ENCODE measurements at regions not wholly inside any gene's neighbourhood (a gene's known extent, or its start where the extent isn't known, plus 50 kb on each side); places are given as distances from the start of the nearest gene placed in this dataset.

DNA sequence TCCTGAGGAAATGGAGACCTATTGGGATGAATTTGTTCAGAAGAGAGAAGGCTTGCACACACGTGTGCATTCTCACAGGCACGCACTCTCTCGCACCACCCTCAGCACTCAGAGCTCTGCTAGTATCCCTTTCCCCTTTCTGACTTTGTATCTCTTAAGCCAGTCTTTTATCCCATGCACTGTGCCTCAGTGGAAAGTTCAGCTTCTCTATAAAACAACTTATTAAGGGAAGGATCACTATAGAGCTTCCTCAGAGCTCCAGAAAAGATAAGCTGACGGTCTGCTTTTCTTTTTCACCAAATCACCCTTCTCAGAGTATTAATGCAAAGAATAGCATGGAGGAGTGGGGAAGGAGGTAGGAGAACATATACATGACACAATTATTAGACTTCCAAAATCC lies 207.8 kb downstream of the ENC1 start:
- Histone ChIP-seq H3K27me3 (no peaks in the 10 kb centered on the region), H3K36me3 (no peaks in the 10 kb centered on the region), H3K27ac (no peak overlapping the region), H3K4me1 (ENCODE audit: insufficient read depth) (peaks cover 2% of the 10 kb centered on the region), H3K4me3 (no peak overlapping the region), H3K9me3 (no peaks in the 10 kb centered on the region)
- no peak for DNase-seq
- intact Hi-C loops (cut with DNase I) = no loop called here
- WGBS, 3 donors = 86 to 92% (median 91%) methylated on average over 4 of the region's 4 CpGs
- no peak for TF ChIP-seq POLR2A (IDR thresholded peaks at IDR 0.05)
- TF ChIP-seq EP300 (IDR thresholded peaks at IDR 0.05) = no peak
- TF ChIP-seq, protein P1, sequence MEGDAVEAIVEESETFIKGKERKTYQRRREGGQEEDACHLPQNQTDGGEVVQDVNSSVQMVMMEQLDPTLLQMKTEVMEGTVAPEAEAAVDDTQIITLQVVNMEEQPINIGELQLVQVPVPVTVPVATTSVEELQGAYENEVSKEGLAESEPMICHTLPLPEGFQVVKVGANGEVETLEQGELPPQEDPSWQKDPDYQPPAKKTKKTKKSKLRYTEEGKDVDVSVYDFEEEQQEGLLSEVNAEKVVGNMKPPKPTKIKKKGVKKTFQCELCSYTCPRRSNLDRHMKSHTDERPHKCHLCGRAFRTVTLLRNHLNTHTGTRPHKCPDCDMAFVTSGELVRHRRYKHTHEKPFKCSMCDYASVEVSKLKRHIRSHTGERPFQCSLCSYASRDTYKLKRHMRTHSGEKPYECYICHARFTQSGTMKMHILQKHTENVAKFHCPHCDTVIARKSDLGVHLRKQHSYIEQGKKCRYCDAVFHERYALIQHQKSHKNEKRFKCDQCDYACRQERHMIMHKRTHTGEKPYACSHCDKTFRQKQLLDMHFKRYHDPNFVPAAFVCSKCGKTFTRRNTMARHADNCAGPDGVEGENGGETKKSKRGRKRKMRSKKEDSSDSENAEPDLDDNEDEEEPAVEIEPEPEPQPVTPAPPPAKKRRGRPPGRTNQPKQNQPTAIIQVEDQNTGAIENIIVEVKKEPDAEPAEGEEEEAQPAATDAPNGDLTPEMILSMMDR (IDR thresholded peaks at IDR 0.05) = no peak

DNA sequence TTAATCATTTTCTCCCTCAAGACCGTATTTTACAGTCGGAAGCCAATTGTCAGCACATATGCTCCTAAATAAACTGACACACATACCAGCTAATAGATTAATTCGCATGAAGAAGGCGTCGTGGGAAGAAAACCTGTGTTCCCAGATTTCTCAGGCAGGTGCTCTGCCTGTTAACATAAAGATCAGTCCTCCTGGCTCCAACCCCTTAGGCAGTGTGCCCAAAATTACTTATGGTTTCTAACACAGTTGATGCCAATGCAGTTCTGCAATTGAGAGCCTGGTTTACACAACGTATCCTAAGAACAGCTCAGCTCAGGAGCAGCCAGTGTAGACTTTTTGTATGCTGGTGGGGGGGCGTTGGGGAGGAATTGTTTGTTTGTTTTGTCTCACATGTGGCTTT lies 208.3 kb downstream of the ENC1 start:
- DNase-seq = no peak
- Histone ChIP-seq H3K9me3 (no peaks in the 10 kb centered on the region), H3K36me3 (no peaks in the 10 kb centered on the region), H3K27ac (no peak overlapping the region), H3K27me3 (no peaks in the 10 kb centered on the region), H3K4me1 (ENCODE audit: insufficient read depth) (peaks cover 2% of the 10 kb centered on the region), H3K4me3 (no peak overlapping the region)
- TF ChIP-seq POLR2A (IDR thresholded peaks at IDR 0.05) = no peak
- 55 to 68% (median 67%) methylated on average over 7 of the region's 7 CpGs for WGBS, 3 donors
- intact Hi-C loops (cut with DNase I) = no loop called here

DNA sequence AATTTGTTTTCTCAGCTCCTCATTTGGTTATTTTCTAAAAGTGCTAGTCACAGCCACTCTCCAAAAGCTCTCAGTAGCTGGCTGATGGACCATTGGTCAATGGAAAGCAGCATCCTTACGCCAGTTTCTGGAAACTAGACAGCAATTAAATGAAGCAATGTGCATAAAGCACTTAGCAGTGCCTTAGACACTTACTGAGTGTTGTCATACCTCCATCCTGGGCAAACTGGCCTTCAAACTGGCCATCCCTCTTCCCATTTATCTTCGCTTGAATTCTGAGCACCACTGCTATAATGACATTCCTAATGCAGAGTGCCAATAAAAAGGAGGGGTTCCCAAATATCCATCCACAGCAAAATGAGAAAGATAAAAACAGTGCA lies 209.2 kb downstream of the ENC1 start:
- no peaks in the 10 kb centered on the region for H3K36me3 ChIP-seq
- no peaks in the 10 kb centered on the region for H3K9me3 ChIP-seq
- TF ChIP-seq, protein P1 (IDR thresholded peaks at IDR 0.05) = no peak
- TF ChIP-seq EP300 (IDR thresholded peaks at IDR 0.05) (no peak), POLR2A (IDR thresholded peaks at IDR 0.05) (no peak)
- peaks cover 2% of the 10 kb centered on the region for H3K4me1 ChIP-seq (ENCODE audit: insufficient read depth)
- no peak for DNase-seq
- 74 to 89% (median 89%) methylated on average over 2 of the region's 2 CpGs for WGBS, 3 donors
- no peak overlapping the region for H3K27ac ChIP-seq
- H3K27me3 ChIP-seq = no peaks in the 10 kb centered on the region
- intact Hi-C loops (cut with DNase I) = no loop called here
- H3K4me3 ChIP-seq = no peak overlapping the region

DNA sequence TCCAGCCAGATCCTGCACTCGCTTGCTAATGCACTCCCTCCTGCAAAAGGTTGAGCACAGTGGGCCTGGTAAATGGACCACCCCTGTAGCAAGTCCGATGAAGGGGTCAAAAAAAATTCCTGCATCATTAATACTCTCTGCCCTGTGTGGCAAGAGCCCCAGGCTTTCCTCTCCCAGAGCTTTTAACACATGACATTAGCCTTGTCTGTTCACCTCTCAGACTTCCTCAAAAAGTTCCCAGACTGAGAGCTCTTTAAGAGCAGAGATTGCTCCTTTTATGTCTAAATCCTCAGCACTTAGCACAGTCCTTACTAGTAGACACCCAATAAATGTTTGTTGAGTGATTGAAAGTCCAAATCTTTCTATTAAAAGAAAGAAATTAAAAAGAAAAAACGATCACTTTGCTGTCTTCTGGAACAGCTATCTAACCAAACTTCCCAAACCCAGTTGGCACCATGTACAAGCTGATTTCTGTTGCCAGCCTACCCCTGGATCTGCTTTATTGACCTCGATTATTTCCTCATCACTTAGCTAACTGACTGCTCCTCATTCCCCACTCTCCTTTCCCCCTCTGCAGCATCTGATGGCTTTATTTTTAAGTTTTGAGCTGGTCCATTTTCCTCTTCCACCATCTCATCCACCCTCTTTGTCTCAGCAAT lies 209.8 kb downstream of the ENC1 start:
- intact Hi-C loops (cut with DNase I) = no loop called here
- no peak overlapping the region for H3K4me3 ChIP-seq
- H3K9me3 ChIP-seq = no peaks in the 10 kb centered on the region
- H3K27me3 ChIP-seq = no peaks in the 10 kb centered on the region
- DNase-seq = no peak
- TF ChIP-seq, protein P1 (IDR thresholded peaks at IDR 0.05) = no peak
- no peak for TF ChIP-seq POLR2A (IDR thresholded peaks at IDR 0.05)
- no peak for TF ChIP-seq EP300 (IDR thresholded peaks at IDR 0.05)
- H3K27ac ChIP-seq = no peak overlapping the region
- H3K36me3 ChIP-seq = no peaks in the 10 kb centered on the region
- peaks cover 2% of the 10 kb centered on the region for H3K4me1 ChIP-seq (ENCODE audit: insufficient read depth)
- WGBS, 3 donors = 87 to 89% (median 87%) methylated on average over 4 of the region's 4 CpGs

DNA sequence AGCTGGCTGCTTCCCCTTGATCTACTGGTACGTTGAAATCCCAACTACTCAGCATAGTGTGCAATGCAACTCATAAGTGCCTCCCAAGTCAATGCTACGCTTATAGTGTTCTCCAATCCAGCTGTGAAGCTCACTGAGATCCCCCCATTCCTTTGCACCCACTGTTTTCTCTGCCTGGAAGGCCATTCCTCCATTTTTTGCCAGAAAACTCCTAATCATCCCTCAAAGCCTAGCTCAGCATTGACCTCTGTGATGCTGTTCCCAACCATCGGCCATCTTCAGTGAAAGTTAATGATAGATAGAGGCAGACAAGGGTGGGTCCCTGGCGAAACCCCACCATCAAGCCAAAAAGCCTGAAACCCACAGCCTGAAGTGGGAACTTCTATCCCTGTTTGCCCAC lies 211.0 kb downstream of the ENC1 start:
- H3K9me3 ChIP-seq = no peaks in the 10 kb centered on the region
- H3K4me3 ChIP-seq = no peak overlapping the region
- H3K27me3 ChIP-seq = no peaks in the 10 kb centered on the region
- peaks cover 2% of the 10 kb centered on the region for H3K4me1 ChIP-seq (ENCODE audit: insufficient read depth)
- 82 to 99% (median 98%) methylated on average over 4 of the region's 4 CpGs for WGBS, 3 donors
- intact Hi-C loops (cut with DNase I) = no loop called here
- no peaks in the 10 kb centered on the region for H3K36me3 ChIP-seq
- DNase-seq = no peak
- H3K27ac ChIP-seq = no peak overlapping the region
- TF ChIP-seq, protein P1 (IDR thresholded peaks at IDR 0.05) = no peak
- no peak for TF ChIP-seq POLR2A (IDR thresholded peaks at IDR 0.05)

All from ovary (tissue), 7 donors.